Kasumi-1 (cell line): ENCODE measurements at regions not wholly inside any gene's neighbourhood (a gene's known extent, or its start where the extent isn't known, plus 50 kb on each side); places are given as distances from the start of the nearest gene placed in this dataset.

Experiments used
- DNase-seq, 2 experiments: peaks; one replicate each; lab custom pipeline; 2025; lab: John Stamatoyannopoulos, UW

GRCh38 chr12:68450947-68451260, 118.7 kb upstream of the MDM1 start:
- DNase-seq: no peak

- DNase-seq: peak; percentile 29 to 33
Observed at GRCh38 chr12:68451261-68452077, 119.3 kb upstream of the MDM1 start.

GRCh38 chr12:68452078-68452715, 120.0 kb upstream of the MDM1 start:
- no peak for DNase-seq

- DNase-seq: no peak
Observed at GRCh38 chr12:68453278-68453677, 121.1 kb upstream of the MDM1 start.

- DNase-seq: no peak
Observed at GRCh38 chr12:68453876-68454275, 121.7 kb upstream of the MDM1 start.

GRCh38 chr12:68454892-68455291, 122.7 kb upstream of the MDM1 start:
- no peak for DNase-seq

DNA sequence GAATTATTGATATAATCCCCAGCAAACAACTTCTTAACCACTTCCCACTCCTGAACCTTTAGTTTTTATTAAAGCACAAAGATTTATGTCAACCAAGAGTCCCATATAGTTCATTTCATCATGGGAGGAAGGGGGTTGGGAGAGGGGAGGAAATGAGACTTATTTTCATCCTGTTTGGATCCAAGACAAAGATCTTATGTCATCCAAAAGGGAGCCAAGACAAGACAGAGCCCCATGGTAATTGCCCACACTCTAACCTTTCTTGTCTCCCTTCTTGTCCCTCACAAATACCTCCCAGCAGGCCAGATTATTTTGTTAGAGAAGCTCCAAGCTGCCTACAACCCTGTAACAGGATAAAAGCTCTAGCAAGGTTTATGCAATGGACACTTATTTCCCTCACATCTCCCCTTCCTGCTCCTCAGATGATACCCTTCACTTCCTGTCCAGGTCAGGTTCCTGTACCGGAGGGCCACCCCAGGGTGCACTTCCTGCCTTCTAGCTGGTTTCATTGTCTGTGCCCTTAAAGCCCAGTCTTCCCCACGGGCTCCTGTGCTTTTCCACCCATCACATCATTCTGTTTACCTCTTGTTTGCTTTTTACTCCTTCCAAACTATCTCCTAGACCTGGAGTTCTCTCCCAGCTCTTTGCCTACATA, 123.7 kb upstream of the MDM1 start:
- no peak for DNase-seq

GRCh38 chr12:68458866-68459265, 126.7 kb upstream of the MDM1 start:
- no peak for DNase-seq

GRCh38 chr12:68460236-68460635, 128.1 kb upstream of the MDM1 start:
- DNase-seq: no peak

- DNase-seq: no peak
Observed at GRCh38 chr12:68461645-68462044, 129.5 kb upstream of the MDM1 start.

DNA sequence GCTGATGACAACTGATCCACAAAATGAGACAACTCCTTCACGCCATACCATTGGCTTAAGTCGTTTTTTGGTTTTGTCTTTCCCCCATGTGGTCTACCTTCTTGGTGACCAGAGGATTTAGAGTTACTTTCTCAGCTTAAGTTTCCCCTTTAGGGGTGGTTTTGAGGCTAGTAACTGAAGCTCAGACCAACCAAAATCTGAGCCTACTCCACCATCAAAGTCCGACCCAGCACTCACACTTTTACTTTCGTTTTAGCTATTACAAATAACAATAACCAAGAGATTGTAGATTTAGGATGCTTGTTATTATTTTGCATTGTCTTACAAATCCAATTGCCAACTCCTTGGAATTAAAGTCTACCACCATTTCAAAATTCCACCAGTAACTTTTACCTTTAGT, 130.6 kb upstream of the MDM1 start:
- no peak for DNase-seq

DNA sequence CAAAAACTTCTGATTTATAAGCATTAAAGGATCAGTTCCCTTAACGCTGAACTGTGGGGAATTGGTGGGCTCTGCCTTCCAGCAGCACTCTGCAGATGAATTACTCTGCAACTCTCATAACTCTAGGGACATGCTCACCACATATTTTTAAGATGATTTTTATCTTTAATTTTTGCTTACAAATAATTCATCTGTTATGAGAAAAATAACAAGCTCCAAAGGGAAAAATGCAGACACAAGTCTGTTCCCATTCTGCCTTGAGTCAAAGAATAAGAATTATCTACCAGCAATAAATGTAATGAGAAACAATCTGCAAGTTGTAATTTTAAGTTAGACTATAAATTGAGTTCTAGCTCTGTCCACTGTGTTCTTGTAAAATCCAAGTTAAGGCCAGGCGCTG, 133.1 kb upstream of the MDM1 start:
- no peak for DNase-seq

DNA sequence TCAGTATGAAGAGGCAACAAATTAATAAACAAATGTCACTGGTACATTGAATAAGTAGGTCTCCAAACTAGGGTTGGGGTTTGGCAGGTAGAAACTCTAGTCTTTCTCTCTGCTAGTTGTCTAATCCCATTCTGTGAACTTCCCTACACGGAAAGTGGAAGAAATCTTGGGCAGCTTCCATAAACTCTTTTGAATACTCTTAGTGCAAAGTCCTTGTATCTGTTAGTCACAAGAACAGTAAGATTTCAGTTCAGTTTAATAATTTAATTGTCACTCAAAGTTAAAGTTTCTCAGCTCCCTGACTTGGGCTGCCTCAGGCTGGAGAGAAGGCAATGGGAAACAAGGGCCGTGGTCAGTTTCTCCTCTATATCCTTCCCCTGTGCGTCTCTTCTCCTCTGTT, 135.4 kb upstream of the MDM1 start:
- DNase-seq: no peak

DNA sequence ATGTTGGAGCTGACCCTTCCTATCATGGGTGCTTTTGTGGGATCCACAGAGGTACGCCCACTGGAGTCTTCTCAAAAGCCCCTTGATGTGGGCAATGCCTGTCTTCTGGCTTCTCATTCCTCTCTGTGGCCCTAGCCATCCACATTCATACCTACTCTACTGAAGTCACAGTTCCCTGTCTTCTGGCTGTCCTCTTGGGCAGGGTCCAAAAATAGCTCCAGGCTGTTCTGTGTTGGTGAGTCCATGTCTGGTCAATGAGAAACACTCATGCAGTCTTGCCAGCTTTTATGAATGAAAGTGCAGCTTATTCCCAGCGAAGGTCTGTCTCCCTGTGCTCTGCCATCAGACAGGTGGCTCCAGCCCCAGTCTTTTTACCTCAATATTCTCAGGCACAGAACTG, 135.9 kb upstream of the MDM1 start:
- DNase-seq: no peak

DNA sequence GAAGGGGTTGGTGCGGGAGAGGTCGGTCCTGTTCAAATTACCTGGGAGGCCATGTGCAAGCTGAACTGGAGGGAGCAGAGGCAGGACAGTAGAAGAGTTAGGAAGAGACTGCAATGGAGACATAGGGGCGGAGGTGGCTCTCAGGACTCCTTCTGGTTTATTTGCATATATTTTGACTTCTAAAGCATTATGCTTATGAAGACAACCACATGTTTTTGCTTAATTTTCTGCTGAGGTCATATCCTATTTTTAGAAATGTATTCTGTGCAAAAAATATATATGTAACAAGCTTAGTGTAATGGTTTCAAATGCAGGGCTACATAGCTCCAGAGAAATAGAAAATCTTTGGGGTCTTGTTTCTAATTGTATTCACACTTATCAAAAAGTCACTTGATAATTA, 137.0 kb upstream of the MDM1 start:
- no peak for DNase-seq

DNA sequence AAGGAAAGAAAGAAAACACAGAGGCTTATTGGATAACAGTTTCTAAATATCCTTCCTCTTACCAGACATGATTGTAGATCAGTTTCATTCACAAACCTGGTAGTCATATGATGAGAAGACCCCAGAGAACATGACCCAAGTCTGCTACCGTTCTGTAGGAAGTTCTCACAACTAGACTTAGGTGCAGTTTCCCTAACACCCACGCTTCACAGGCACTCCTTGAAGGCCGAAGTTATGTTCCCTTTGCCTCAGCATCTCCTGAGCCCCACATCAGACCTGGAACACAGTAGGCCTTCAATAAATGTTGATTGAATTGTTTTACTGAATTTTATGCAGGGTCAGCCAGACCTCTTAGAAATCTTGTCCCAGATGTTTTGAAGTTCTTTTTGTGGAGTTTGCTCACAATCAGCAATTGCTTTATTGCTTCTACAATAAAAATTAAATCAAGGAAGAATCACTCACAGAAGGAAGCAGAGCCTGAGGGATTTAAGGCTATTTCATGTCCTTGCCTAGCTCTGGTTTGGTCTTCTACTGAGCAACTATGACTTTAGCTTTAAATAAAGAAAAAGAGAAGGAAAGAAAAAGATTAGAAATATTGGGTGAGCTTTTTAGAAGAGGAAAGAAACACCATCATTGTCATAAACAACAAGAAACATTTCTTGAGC, 138.6 kb upstream of the MDM1 start:
- no peak for DNase-seq

DNA sequence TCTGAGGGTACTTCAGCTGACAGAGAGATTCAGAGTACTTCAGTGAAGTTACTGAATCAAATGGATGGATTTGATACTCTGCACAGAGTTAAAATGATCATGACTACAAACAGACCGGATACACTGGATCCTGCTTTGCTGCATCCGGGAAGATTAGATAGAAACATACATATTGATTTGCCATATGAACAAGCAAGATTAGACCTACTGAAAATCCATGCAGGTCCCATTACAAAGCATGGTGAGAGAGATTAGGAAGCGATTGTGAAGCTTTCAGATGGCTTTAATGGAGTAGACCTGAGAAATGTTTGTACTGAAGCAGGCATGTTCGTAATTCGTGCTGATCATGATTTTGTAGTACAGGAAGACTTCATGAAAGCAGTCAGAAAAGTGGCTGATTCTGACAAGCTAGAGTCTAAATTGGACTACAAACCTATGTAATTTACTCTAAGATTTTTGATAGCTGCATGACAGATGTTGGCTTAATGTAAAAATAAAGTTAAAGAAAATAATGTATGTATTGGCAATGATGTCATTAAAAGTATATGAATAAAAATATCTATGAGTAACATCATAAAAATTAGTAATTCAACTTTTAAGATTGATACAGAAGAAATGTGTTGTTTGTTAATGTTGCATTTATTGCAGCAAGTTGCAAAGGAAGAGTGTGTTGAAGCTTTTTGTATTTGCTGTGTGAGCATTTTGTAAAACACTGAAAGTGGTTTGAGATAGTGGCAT, 136.1 kb upstream of the RAP1B start:
- no peak for DNase-seq

DNA sequence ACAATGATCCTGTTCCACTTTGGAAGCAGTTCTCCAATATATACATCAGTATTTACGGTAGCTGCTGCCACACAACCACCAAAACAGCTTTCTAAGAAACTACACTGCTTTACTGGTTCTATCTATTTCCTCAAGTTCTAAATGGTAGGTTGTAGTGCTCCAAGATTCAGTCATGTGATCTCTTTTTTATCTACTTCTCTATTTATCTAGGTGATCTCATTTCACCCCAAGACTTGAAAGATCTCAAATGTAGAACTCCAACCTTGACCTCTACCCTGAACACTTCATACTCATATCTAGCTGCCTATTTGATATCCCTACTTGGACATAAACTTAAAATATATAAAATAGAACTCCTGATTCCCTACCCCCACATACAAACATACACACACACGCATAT, 133.9 kb upstream of the RAP1B start:
- DNase-seq: no peak

DNA sequence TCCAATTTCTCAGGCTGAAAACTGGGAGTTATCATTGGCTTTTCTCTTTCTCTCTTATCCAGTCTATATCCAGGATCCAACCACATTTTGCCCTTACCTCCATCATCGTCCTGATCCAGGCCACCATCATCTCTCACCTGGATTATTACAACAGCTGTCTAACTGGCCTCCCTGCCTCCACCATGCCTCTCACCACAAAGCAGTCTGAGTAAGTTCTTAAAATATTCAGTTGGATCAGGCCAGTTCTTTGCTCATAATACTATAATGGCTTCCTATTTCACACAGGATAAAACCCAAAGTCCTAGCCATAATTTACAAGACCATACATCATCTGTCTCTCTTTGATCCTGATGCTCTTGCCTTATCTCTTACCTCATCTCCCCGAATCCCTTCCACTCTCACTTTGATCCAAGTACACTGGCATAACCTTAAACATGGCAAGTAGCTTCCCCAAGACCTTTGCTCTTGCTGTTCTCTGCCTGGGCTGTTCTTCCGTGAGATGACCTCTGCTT, 133.4 kb upstream of the RAP1B start:
- no peak for DNase-seq

- no peak for DNase-seq
Observed at GRCh38 chr12:68477906-68478305, 132.8 kb upstream of the RAP1B start.

- DNase-seq: no peak
Observed at GRCh38 chr12:68478516-68479260, 132.0 kb upstream of the RAP1B start.
